MM.1S (cell line): ENCODE measurements at regions not wholly inside any gene's neighbourhood (a gene's known extent, or its start where the extent isn't known, plus 50 kb on each side); places are given as distances from the start of the nearest gene placed in this dataset.

Experiments used
- DNase-seq: peaks from one replicate; pipeline ENCODE4 v3.0.0-alpha.2; 2015
- H2AFZ ChIP-seq: fragments of 300-600 bp; sonication (generic); 2 replicates; pipeline ENCODE4 v1.6.0; 2016; ENCODE audit warnings: antibody characterized with exemption, low read length
- H3F3A ChIP-seq: fragments of 300-600 bp; sonication (generic); 2 replicates; pipeline ENCODE4 v1.6.1; 2016; ENCODE audit warnings: mild to moderate bottlenecking, antibody characterized with exemption, low read length, moderate library complexity, mixed read lengths; ENCODE audit not compliant: insufficient read depth
- H3K27ac ChIP-seq: fragments of 300-600 bp; sonication (generic); 2 replicates; pipeline ENCODE4 v1.5.1; 2016; ENCODE audit warnings: mild to moderate bottlenecking, low read length
- H3K27me3 ChIP-seq: fragments of 300-600 bp; sonication (generic); replicated peaks from 2 replicates; pipeline ENCODE4 v1.6.0; 2016; ENCODE audit warnings: low read length; ENCODE audit not compliant: insufficient read depth
- H3K36me3 ChIP-seq: fragments of 300-600 bp; sonication (generic); replicated peaks from 2 replicates; pipeline ENCODE4 v1.6.1; 2016; ENCODE audit warnings: mild to moderate bottlenecking, low read length, mixed read lengths; ENCODE audit not compliant: insufficient read depth
- H3K4me1 ChIP-seq: fragments of 300-600 bp; sonication (generic); 2 replicates; pipeline ENCODE4 v1.6.1; 2016; ENCODE audit warnings: low read length, mixed read lengths
- H3K4me2 ChIP-seq: fragments of 300-600 bp; sonication (generic); 2 replicates; pipeline ENCODE4 v1.6.0; 2016; ENCODE audit warnings: low read depth, low read length
- H3K4me3 ChIP-seq: fragments of 300-600 bp; sonication (generic); 2 replicates; pipeline ENCODE4 v1.5.1; 2016; ENCODE audit warnings: low read length, mixed read lengths
- H3K79me2 ChIP-seq: fragments of 300-600 bp; sonication (generic); 2 replicates; pipeline ENCODE4 v1.6.1; 2016; ENCODE audit warnings: mixed run types, low read length, mixed read lengths
- H3K9ac ChIP-seq: fragments of 300-600 bp; sonication (generic); 2 replicates; pipeline ENCODE4 v1.6.1; 2016; ENCODE audit warnings: low read length, mixed read lengths
- H3K9me2 ChIP-seq: fragments of 300-600 bp; sonication (generic); replicated peaks from 2 replicates; pipeline ENCODE4 v1.6.1; 2016; ENCODE audit warnings: mild to moderate bottlenecking, low read length, mixed read lengths; ENCODE audit not compliant: insufficient read depth
- H3K9me3 ChIP-seq: fragments of 300-600 bp; sonication (generic); replicated peaks from 2 replicates; pipeline ENCODE4 v1.6.1; 2016; ENCODE audit warnings: mild to moderate bottlenecking, low read length, mixed read lengths; ENCODE audit not compliant: insufficient read depth
- H4K20me1 ChIP-seq: fragments of 300-600 bp; sonication (generic); 2 replicates; pipeline ENCODE4 v1.6.1; 2016; ENCODE audit warnings: mild to moderate bottlenecking, low read length, moderate library complexity, mixed read lengths; ENCODE audit not compliant: insufficient read depth
- CTCF ChIP-seq: fragments of 300-600 bp; sonication (generic); IDR thresholded peaks from 2 replicates; pipeline ENCODE4 v1.5.1; 2016; ENCODE audit warnings: antibody characterized with exemption, low read length, mixed read lengths
- EZH2 ChIP-seq: fragments of 300-600 bp; sonication (generic); optimal IDR thresholded peaks from 2 replicates; pipeline ENCODE3; 2017; ENCODE audit warnings: low read depth, mild to moderate bottlenecking, antibody characterized with exemption, low read length, mixed read lengths
- EZH2phosphoT487 ChIP-seq: fragments of 300-600 bp; sonication (generic); IDR thresholded peaks from 2 replicates; pipeline ENCODE4 v1.6.1; 2018; ENCODE audit warnings: antibody characterized with exemption, low read length

- H3K4me1 ChIP-seq = no peaks in the 10 kb centered on the region
- no peaks in the 10 kb centered on the region for H3K79me2 ChIP-seq
- H3F3A ChIP-seq = no peaks in the 10 kb centered on the region
- H3K9me3 ChIP-seq = no peaks in the 10 kb centered on the region
- no peaks in the 10 kb centered on the region for H3K36me3 ChIP-seq
- H3K9ac ChIP-seq = no peak overlapping the region
- no peak overlapping the region for H3K4me2 ChIP-seq
- H4K20me1 ChIP-seq = no peaks in the 10 kb centered on the region
- no peaks in the 10 kb centered on the region for H3K9me2 ChIP-seq
- no peak overlapping the region for H3K4me3 ChIP-seq
- TF ChIP-seq EZH2 (no peak), CTCF (no peak), EZH2phosphoT487 (no peak)
- no peak overlapping the region for H2AFZ ChIP-seq
- H3K27ac ChIP-seq = no peak overlapping the region
- H3K27me3 ChIP-seq = no peaks in the 10 kb centered on the region
- DNase-seq = no peak
These were observed 74.2 kb upstream of the SERTM1 start for GRCh38 chr13:36599641-36600040.

GRCh38 chr13:36601186-36601585, 72.6 kb upstream of the SERTM1 start:
- no peaks in the 10 kb centered on the region for H3F3A ChIP-seq
- H3K9me3 ChIP-seq = no peaks in the 10 kb centered on the region
- no peak overlapping the region for H3K27ac ChIP-seq
- H4K20me1 ChIP-seq = no peaks in the 10 kb centered on the region
- no peak overlapping the region for H2AFZ ChIP-seq
- no peak overlapping the region for H3K4me3 ChIP-seq
- H3K27me3 ChIP-seq = no peaks in the 10 kb centered on the region
- no peaks in the 10 kb centered on the region for H3K9me2 ChIP-seq
- no peaks in the 10 kb centered on the region for H3K36me3 ChIP-seq
- H3K79me2 ChIP-seq = no peaks in the 10 kb centered on the region
- H3K9ac ChIP-seq = no peak overlapping the region
- no peak for TF ChIP-seq EZH2
- TF ChIP-seq EZH2phosphoT487 = no peak
- no peak for TF ChIP-seq CTCF
- H3K4me1 ChIP-seq = no peaks in the 10 kb centered on the region
- no peak overlapping the region for H3K4me2 ChIP-seq
- DNase-seq = no peak

- no peak overlapping the region for H3K9ac ChIP-seq
- H3K4me1 ChIP-seq = no peaks in the 10 kb centered on the region
- no peaks in the 10 kb centered on the region for H3K36me3 ChIP-seq
- no peaks in the 10 kb centered on the region for H3K79me2 ChIP-seq
- H3K4me3 ChIP-seq = no peak overlapping the region
- H2AFZ ChIP-seq = no peak overlapping the region
- no peaks in the 10 kb centered on the region for H3K9me2 ChIP-seq
- no peaks in the 10 kb centered on the region for H3K9me3 ChIP-seq
- no peaks in the 10 kb centered on the region for H3K27me3 ChIP-seq
- DNase-seq = no peak
- no peaks in the 10 kb centered on the region for H3F3A ChIP-seq
- H3K4me2 ChIP-seq = no peak overlapping the region
- no peak overlapping the region for H3K27ac ChIP-seq
- no peak for TF ChIP-seq CTCF
- TF ChIP-seq EZH2 = no peak
- TF ChIP-seq EZH2phosphoT487 = no peak
- H4K20me1 ChIP-seq = no peaks in the 10 kb centered on the region
These were observed 67.8 kb upstream of the SERTM1 start for GRCh38 chr13:36606060-36606459.
